Stimulated activated CD4-positive, alpha-beta T cell treated with anti-CD3 and anti-CD28 coated beads, TNF-alpha, amount 100 ng/mL, for 1 hour (primary cell): ENCODE measurements at regions not wholly inside any gene's neighbourhood (a gene's known extent, or its start where the extent isn't known, plus 50 kb on each side); places are given as distances from the start of the nearest gene placed in this dataset.
A peak's percentile ranks its signal among the peaks of the same experiment; 100 is the strongest.

Experiments used
- DNase-seq, 3 donors: peaks; one replicate each; pipeline ENCODE4 v3.0.0-alpha.2; 2020; ENCODE audit warnings: low read depth in 3 of 3, low spot score in 1 of 3

DNA sequence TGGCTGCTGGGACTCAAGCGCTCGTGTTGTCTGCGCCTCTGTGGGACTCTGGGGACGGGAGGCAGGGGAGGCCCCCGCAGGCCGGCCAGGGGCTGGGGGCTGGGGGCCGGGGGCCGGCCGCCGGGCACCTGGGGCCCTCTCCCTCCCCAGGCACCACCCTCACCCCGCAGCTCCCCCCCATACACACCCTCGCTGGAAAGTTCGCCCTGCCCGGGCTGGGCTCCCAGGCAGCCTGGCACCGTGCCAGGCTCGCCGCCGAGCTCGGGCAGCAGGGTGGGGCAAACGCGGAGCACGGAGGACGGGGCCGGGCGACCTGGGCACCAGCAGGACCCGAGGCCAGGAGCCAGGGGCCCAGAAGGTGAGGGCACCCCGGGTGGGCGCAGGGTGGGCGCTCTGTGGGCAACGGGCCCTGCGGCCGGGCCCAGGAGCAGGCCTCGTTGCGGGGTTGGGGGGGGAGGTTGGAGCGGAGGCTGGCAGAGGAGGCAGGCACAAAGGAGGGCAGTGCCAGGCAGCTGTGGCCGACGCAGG is 76.7 kb upstream of the WNT7B start:
- peak in 1 of 3 donors; percentile 42 for DNase-seq

- no peak for DNase-seq
Measured at GRCh38 chr22:46054091-46055073, 77.4 kb upstream of the WNT7B start.

- no peak for DNase-seq
Measured at GRCh38 chr22:46055181-46055875, 78.4 kb upstream of the WNT7B start.

- no peak for DNase-seq
Measured at GRCh38 chr22:46055911-46056545, 79.1 kb upstream of the WNT7B start.

- no peak for DNase-seq
Measured at GRCh38 chr22:46056546-46057245, 79.7 kb upstream of the WNT7B start.

DNA sequence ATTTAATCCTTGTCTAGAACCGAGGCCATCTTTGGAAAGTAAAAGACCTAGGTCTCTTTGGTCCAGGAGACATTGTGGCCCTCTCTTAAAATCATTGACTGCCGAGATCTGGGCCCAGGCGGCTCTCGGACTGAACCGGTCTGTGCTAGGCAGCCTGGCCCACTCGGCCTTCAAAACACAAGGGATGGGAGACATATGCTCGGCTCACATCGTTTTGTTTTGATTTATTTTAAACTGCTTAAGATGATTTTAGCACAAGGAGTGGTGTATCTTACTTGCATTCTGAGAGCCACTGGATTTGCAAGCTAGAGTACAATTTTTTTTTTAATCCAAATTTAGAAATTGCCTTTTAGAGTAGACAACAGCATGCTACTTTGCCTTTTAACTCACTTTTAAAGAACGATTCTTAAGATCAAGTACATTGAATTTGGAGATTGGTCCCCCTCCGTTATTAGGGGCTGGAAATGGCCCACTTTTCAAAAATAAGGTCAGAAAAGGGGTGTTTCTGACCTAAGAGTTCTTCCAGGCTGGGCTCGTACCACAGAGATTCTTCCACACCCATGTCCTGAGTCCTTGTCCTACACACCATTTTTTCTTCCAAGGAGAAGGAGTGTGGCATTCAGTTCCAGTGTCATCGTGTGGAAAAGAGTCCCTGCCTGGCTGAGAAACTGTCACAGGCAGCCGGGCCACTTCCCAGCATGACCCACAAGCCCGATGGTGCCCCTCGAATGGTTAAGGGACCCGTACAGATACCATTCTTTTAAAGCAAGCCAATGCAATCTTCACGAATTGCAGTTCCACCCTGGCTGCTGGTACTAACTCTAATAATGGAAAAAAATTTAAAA is 80.5 kb upstream of the WNT7B start:
- no peak for DNase-seq

GRCh38 chr22:46058091-46058420 is 81.1 kb upstream of the WNT7B start:
- no peak for DNase-seq

GRCh38 chr22:46058591-46059519 is 81.9 kb upstream of the WNT7B start:
- no peak for DNase-seq

DNA sequence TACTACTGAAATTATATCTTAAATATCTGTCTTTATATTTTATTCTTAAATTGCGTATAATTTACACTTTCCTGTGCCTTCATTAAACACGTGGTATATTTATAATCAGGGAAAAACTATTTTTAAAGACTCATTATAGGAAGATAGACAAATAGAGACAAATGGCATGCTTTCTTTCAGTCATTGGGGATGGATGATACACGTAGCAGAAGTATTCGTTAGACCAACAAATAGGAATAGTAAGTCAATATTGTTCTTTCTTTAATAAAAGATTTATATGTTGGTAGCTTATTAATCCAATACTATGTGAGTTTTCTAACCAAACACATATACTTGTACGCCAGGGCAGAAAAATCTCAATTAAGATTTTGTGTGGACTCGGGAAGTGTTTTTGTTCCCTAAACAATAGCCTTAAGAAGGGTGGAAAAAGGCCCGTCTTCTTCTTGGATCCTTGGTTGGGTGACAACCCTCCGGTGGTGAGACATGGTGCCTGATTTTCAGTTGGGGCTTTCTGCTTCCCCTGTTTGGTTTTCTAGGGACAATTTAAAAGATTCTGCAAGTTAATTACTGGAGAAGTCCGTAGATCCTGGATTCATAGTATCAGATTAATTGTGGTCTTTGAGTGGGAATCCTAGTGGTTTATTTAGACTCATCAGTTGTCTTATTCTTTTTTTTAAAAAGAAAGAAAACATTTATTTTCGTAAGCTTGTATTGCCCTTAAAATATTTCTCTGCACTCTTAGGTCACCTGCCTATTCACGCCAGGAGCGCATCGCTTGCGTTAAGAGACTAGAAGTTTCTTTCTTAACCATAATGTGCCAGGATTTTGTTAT is 83.5 kb upstream of the WNT7B start:
- no peak for DNase-seq

GRCh38 chr22:46061124-46061500 is 84.2 kb upstream of the WNT7B start:
- no peak for DNase-seq

- DNase-seq, result no peak
Measured at GRCh38 chr22:46061501-46062231, 84.7 kb upstream of the WNT7B start.

DNA sequence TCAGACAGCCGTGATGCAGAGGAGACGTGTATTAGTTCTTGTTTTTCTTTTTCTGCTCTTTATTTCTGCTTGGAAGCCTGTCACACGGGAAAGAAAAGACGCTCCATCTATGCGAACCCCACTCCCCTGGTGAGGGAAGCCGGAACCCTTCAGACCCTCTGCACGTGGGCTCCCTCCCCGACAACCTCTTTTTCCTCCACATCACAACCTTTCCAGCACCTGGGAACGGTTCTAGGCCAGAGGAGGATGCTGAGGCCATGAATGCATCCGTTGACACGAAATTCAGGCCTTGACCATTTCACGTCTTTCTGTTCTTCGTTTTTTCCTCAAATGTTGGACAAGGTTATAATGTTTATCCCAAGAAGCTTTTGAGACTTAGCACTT is 85.3 kb upstream of the WNT7B start:
- DNase-seq, result no peak

DNA sequence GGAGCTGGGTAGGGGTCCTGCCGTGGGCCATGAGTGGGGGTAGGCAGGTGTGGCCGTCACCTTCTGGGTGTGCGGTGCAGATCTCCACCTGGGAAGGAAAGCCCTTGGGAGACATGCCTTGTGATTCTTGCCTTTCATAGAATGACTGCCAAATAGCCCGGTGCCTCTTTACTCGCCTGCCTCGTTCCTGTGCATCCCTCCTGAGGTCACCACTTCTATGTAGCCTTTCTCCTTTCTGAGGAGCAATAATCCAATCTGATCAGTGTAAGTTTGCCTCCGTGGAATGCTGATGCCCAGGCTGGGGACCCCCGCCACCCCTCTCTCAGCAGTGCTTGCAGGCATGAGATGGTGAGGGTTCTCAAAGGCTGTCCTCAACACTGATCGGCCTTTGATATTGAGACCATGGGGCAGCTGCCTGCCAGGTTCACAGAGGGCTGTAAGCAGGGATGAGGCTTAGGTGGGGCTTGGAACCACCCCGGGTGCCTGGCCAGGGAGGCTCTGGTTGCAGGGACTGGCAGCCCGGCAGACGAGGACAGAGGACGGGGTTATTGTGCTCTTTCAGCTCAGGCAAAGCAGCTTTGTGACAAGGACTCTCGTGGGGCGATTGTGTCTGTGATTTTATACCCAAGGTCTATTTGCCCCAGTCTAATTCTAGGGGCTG is 86.1 kb upstream of the WNT7B start:
- DNase-seq, result no peak

DNA sequence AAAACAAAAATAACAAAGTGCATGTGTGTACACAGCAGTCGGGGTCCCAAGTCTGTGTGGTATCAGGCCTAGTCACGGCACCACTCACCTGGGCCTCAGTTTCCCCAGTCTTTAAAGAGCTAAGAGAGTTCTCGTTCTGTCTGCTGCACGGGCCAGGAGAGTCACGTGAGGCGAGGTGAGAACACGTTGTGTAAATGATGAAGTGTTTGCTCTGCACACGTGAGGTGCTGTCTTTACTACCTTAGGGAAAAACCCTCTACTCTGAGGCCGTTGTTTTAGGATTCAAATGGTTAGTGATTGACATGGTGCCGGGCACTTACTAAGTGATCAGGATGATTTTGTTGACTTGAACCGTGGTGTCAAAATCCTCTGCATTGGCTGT is 86.5 kb upstream of the PPARA start:
- DNase-seq, result no peak

DNA sequence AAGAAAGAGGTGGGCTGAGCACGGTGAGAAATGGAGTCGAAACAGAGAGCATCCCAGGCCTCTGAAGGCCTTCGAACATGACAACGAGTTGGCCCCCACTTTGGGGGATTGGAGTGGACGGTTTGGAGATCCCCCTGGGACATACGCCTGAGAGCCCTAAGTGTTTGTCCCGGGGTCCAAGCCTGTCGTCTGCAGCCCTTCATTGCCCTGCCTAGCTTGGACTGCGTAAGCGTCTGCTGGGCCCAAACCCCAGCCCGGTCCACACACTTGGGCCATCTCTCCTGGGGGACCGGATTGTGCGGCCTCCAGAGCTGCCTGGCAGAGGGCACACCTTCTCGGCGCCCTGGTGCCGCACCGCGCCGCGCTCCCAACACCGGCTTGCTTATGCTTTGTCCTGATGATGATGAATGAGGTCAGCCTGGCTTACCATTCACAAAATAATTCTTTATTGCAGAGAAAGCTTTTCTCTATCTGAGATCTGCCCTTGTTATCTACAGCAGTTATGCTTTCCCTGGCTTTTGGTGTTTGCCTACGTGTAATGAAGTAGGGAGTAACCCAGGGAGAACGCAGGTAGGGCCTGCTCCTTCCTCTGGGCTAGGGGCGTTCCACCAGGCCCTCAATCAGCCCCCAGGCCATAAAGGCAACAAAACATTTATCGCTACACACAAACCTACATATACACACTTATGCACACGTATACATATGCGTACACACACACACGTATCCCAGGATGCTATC is 85.9 kb upstream of the PPARA start:
- DNase-seq, result no peak

DNA sequence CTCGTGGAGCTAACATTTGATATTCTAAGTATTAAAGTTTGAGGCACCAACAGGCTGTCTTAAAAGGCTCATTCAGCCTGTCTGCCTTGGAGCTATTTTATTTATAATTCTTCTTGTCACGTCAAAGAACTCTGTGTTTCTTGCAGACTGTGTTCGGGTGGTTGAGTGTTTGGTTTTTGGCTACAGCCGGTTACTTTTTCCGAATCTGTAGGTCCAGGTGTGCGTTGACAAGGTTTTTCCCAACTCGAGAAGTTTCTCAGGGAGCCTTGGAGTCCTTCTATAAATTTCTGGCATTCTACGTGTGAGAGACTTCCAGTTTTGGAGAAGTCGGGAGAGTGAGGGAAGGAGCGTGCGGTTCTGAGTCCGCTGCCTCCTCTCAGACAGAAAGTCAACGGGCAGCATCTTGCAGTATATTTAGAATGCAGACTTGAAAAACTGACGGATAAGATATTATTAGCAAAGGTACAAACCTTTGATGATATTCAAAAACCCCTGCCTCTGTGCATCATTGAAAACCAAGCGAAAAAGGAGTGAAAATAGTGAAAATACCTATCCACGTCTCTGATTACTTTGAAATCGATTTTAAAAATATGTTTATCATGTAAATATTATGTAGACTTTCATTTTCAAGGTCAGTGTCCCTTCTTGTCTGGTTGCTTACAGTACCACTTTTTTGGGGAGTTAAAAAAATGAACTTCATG is 85.2 kb upstream of the PPARA start:
- DNase-seq, result no peak
